Hematopoietic multipotent progenitor cell treated with erythropoietin and hydrocortisone succinate and interleukin-3 and kit ligand, for 15 days (in vitro differentiated cells): ENCODE measurements at regions not wholly inside any gene's neighbourhood (a gene's known extent, or its start where the extent isn't known, plus 50 kb on each side); places are given as distances from the start of the nearest gene placed in this dataset.
A peak's percentile ranks its signal among the peaks of the same experiment; 100 is the strongest.

Experiments
- DNase-seq: peaks from one replicate; pipeline ENCODE4 v3.0.0-alpha.2; 2015; ENCODE audit warnings: low spot score

DNA sequence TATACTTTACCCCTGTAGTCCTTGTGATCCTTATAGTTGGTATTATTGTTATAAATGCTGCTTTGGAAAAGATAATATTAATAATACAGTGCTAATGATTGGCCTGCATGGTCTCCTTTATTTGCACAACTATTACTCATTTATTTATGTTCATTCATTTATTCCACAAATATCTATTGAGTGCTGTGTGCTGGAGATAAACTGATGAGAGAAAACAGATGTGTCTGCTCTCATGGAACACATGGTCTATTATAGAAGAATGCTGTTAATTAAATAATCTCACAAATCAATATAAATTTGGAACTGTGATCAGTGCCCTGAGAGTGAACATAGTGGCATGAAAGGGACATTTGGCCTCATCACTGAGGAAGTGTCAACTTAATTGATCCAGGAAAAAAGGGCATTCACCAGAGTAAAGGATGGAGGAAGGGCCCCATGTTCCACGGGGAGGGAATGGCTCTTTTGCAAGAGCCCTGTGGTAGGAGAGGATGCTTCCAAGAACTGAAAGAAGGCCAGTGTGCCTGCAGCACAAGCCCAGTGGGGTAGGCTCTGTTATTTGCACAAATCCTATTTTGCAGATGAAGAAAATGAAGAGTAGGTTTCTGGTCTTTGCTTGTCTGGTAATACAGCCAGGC lies 91.5 kb upstream of the STK39 start:
- DNase-seq: no peak

GRCh38 chr2:168340931-168341330 lies 93.5 kb upstream of the STK39 start:
- no peak for DNase-seq

DNA sequence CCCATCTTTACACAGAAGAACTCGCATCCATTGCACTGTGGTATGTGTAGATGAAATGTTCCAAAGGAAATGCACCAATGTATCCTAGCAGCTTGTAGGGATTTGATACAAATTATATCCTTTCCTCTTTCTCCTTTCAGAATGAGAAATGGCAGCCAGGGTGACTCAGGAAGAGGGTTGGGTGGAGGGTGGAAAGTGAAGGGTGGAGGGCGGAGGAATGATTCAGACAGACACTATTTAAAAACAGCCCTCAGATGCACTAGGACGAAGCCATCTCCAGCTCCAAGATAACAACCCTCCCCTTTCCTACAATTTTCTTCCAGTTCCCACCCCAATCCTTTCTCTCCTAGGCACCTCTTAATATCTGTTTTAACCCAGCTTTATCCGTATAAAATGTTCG lies 96.2 kb upstream of the STK39 start:
- no peak for DNase-seq

GRCh38 chr2:168344706-168345105 lies 97.3 kb upstream of the STK39 start:
- no peak for DNase-seq

GRCh38 chr2:168345601-168346000 lies 98.2 kb upstream of the STK39 start:
- DNase-seq: no peak

DNA sequence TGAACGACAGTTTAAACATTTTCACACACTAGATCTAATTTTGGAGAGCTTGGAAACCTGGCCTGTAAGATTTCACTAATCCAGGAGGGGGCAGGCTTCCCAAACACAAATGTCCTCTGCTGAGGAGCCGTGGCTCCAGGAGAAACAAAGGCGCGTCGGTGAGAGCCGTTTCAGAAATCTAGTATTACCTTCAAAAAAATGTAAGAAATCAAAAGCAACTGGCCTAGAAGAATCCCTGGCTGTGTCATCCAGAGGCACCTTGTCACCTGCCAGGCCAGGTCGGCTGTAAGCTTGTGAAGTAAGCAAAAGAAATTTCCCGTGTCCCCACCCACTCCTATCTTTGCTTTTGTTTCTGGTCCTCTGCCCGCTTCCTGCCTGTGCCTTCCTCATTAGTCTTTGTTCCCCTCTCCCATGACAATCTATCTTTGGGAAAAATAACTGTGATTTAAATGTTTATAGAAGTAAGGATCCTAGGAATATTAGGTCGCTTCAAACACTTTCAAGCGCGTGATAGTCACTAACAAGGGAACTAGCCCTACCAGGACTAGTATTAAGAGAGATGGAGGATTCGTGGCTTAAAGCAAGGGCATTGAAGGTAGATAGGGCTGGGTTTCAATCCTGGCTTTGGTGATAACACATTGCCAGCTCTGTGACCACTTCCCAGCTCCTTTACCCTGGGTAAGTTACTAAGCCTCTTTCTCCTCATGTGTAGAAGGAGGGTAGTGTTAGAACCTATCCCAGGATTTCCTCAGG lies 99.5 kb upstream of the STK39 start:
- DNase-seq: peak; percentile 45

- DNase-seq: no peak
These were observed 100.7 kb upstream of the STK39 start for GRCh38 chr2:168348076-168348475.

GRCh38 chr2:168350380-168350779 lies 103.0 kb upstream of the STK39 start:
- no peak for DNase-seq

DNA sequence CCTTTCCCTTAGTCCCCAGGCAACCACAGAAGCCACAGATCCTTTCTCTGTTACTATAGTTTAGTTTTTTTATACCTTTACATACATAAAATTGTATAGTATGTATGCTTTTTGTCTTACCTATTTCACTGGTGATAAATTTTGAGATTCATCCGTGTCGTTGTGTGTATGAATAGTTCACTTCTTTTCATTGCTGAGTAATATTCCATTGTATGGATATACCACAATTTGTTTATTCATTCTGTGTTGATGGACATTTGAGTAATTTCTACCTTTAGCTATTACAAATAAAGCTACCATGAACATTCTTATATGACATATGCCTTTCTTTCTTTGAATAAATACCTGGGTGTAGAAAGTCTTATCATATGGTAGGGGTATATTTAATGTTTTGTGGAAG lies 102.8 kb upstream of the CERS6 start:
- DNase-seq: no peak

DNA sequence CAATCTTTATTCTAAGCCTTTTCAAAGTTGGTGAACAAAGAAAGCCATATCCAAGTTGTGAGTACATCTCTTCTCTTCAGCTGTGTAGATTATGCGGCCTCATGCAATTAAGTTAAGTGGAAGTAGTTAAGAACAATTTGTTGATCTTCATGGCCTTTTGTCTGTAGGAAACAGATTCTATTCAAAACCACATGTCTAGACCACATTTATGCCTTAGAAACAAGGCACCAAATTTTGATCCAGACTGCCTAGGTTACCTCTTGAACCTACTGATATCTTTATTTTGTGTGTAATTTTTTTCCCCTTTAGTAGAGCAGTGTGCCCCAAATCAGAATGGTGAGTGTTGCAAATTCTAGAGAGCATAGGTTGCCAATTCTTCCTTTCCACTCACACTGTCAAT lies 101.6 kb upstream of the CERS6 start:
- DNase-seq: no peak

- no peak for DNase-seq
These were observed 101.0 kb upstream of the CERS6 start for GRCh38 chr2:168355121-168355520.

DNA sequence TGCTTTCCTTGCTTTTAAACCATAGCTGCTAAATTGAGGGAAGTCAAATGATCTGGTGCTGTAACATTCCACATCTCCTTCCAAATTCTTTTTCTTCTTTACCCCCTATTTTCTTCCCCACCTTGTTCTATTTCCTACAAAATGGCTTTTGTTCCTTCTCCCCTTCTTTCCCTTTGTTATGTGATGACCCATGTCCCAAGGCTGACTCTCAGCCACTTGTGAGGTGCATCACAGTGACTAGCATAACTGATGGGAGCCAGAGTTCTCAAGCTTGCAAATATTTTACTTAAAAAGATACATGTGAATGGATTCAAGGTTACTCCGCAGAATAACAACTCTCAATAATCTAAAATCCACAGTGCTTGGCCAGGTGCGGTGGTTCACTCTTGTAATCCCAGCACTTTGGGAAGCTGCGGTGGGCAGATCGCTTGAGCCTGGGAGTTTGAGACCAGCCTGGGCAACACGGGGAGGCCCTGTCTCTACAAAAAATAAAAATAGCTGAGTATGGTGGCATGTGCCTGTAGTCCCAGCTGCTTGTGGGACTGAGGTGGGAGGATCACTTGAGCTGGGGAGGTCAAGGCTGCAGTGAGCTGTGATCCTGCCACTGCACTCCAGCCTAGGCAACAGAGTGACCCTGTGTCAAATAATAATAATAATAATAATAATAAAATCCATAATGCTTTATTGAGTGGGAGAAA lies 100.1 kb upstream of the CERS6 start:
- no peak for DNase-seq

DNA sequence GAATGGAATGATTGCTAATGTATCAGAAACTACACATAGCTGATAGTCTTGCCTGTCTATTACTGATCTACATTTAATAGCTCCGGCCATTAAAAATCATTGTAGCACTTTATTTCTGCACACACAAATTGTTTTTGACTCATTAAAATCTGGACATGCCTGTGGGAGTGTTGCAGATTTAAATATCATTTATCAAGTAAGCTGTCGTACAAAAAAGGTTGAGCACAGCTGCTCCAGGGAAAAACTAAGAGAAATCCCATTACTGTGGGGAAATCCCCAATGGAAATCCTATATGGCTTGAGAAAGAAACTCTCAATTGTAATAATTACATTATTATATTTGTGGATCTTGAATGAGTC lies 99.6 kb upstream of the CERS6 start:
- no peak for DNase-seq

- DNase-seq: no peak
These were observed 98.1 kb upstream of the CERS6 start for GRCh38 chr2:168357797-168358472.

GRCh38 chr2:168359082-168359481 lies 97.0 kb upstream of the CERS6 start:
- no peak for DNase-seq

- DNase-seq: no peak
These were observed 92.6 kb upstream of the CERS6 start for GRCh38 chr2:168363347-168364092.

- DNase-seq: no peak
These were observed 90.9 kb upstream of the CERS6 start for GRCh38 chr2:168365094-168365621.

DNA sequence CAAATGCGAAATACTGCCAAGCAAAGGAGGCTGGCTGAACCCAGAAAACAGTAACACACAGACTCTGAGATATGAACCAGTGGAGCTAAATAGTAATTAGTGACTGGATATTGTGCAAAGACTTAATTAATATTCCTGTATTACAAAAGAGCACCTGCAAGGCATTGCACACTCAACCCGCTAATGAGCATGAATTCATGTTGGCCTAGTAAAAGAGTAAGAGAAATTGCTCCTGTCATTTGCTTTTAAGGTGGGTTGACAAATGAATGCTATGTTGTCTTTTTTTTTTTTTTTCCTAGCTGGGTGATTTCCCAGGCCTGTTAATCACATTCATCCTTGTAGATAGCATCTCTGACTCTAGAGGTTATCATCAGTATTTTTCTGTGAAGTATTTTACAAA lies 87.0 kb upstream of the CERS6 start:
- no peak for DNase-seq

DNA sequence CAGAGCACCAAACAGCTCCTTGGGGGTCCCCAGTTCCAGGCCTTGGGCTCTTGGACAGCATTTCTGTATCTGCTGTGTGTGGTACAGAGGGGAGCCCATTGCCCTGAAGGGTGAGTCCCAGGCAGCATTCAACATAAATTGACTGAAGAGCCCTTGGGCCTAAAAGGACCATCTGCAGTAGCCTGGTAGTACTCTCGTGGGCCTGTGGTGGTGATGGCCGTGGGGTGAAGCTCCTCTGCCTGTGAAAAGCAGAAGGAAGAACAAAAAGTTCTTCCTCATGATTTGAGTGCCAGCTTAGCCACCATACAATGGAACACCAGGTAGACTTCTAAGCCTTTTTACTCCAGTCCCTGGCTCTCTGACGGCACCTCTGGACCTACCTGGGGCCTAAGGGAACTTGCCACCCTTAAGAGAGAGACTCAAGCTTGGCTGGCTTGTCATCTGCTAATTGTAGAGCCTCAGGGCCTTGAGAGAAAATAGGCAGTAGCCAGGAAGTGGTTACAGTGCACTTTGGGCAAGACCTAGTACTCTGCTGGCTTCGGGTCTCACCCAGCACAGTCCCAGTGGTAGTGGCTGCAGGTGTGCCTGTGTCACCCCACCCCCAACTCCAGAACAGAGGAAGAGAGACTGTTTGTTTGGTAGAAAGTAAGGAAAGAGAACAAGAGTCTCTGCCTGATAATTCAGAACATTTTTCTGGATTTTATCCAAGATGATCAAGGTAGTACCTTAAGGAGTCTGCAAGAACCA lies 84.6 kb upstream of the CERS6 start:
- DNase-seq: no peak

GRCh38 chr2:168373468-168373867 lies 82.6 kb upstream of the CERS6 start:
- DNase-seq: no peak

- DNase-seq: no peak
These were observed 80.8 kb upstream of the CERS6 start for GRCh38 chr2:168375195-168375798.
